Stimulated activated CD4-positive, alpha-beta T cell treated with anti-CD3 and anti-CD28 coated beads, Interleukin-2, amount 100 ng/mL, for 24 hours (primary cell): ENCODE measurements at regions not wholly inside any gene's neighbourhood (a gene's known extent, or its start where the extent isn't known, plus 50 kb on each side); places are given as distances from the start of the nearest gene placed in this dataset.
"Not testable (repeated sequence)": the region's sequence is repeated elsewhere in the genome, so short reads cannot be mapped to it uniquely, and the experiment has no call there.

Experiments
- DNase-seq, 2 donors: peaks; one replicate each; pipeline ENCODE4 v3.0.0-alpha.2; 2020

DNA sequence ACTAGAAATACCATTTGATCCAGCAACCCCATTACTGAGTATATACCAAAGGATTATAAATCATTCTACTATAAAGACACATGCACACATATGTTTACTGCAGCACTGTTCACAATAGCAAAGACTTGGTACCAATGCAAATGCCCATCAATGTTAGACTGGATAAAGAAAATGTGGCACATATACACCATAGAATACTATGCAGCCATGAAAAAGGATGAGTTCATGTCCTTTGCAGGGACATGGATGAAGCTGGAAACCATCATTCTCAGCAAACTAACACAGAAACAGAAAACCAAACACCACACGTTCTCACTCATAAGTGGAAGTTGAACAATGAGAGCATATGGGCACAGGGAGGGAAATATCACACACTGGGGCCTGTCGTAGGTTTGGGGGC lies 106.0 kb downstream of the SPATA18 start:
- not testable (repeated sequence) for DNase-seq

DNA sequence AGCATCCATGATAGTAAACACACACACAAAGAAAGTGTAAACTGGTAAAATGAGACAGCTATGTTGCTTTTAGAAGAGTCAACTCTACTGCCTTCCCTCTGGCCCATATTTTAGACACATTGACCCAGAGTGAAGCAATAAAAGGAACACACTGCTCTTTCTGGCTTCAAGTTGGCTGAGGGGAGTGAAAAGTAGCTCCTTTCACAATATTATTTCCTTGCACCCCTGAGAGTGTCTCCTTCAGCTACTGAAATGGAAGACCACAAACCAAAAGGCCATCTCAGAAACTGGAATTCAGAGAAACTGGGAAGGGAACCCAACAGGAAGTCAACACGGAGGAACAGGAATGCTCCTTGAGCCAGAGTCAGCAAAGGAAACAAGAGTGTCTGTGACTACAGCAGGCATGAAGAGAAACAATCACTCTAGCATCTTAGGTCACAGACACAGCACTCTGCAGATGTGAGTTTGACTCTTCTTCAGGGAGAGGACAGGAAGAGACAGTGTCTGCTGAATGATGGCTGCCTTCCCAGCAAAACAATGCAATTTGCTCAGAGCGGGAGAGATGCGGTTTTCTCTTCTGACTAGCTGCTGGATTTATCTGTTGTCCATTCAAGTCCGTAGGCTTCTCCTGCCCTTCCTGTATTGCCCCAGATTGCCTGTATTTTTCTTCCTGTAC lies 106.7 kb downstream of the SPATA18 start:
- DNase-seq = no peak

DNA sequence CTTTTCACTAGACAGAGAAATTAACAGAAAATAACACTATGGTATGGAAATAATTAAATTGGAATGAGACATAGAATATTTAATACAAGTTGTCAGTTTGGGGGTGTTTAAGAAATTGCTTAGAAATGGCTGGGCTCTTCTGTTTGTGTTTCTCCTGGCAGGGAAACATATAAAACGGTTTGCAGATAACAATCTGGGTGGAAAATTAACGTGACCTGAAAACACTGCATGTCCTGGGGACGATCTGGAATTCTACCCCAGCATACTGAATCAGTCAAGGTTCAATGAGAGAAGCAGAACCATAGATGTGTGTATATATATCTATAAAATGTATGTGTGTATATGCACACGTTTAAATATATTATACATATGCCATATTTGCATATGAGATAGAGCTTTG lies 109.8 kb downstream of the SPATA18 start:
- no peak for DNase-seq

DNA sequence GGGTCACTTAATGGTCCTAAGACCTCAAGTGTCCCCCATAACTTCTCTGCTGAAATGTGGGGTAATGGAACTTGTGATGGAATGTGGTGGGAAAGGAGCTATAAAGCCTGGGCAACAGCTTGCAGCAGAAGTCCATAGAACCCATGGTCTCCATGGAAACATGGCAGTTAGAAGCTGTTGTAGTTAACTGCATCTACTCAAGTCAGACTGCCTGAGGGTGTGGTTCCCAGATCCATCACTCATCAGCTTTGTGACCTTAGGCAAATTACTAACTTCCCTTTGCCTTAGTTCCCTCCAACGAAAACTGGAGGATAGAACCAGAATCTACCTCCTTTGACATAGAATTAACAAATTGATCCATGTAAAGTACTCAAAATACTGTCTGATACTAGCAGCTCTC lies 113.0 kb downstream of the SPATA18 start:
- no peak for DNase-seq

DNA sequence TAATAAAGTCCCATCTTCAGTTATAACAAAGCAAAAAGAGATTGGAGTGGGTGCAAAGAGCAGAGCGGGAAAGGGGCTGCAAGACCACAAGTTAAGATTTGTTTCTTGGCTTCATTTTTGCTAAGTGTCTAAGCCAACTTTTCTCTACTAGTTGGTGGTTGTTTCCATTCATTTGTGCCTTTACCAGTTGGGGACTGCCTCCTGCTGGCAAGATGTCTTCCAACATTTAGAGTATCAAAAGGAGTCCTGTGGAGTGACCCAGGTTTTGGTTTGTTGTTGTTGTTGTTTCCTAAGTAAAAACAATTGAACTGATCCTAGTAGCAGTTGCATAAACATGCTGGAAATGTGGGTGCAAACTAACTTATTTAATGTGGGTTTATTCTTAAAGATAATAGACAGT lies 121.1 kb downstream of the SPATA18 start:
- DNase-seq = no peak

DNA sequence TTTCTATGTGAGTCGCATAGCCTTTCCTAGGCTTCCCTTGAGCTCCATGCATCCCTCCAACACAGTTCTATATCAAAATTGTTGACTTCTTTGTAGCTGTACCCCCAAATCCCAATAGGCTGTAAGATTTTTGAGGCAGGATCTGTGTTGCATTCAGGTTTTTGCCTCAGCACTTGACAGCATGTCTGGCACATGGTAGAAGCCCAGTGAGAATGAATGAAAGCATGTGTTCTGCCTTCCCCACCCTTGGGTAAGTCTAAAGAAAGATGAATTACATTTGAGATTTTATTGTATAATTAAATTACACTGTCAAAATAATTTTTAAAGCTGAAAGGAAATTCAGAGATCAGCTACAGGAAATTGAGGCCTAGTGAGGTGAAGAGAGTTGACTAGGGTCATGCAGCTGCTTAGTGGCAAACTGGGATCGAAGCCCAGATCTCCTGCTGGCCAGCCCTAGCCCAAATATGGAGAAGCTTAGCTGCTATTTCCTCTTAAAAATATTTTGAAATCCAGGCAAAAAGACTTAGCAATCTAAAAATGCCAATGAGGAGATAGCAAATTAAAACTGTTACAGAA lies 122.5 kb downstream of the SPATA18 start:
- no peak for DNase-seq

DNA sequence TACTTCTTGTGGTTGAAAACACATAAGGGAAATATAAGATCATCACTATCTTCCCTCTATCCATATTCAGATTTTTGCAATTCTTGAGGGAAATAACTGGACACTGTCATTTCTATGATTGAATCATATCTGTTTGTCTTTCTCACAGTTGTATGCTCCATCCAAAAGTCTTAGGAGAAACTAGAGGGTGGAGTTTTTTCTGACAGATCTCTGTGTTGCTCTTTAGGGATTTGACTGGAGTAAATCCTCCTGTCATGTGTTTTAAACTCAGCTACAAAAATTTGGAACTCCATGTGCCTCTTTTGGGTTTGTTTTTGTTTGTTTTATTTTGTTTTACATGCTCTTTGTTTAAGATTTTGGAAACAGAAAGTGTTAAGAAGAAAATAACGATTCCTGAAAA lies 136.5 kb downstream of the SPATA18 start:
- no peak for DNase-seq

DNA sequence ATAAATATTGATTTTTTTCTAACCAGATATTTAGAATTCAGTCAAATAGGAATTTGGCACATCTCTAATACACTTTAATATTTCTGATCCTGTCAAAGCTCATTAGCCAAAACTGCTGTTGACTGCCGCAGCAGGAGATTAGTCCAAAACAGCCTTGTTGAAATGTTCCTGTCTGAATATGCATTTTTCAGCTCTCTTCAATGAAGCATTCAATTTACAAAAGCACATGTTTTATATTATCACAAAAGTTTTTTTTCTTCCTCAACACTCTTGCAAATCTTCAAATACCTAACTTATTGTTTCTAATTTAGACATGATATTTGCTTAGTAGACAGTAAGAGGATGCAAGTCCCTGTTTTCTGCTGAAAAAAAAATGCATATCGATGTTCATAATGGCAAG lies 140.9 kb downstream of the SPATA18 start:
- no peak for DNase-seq

DNA sequence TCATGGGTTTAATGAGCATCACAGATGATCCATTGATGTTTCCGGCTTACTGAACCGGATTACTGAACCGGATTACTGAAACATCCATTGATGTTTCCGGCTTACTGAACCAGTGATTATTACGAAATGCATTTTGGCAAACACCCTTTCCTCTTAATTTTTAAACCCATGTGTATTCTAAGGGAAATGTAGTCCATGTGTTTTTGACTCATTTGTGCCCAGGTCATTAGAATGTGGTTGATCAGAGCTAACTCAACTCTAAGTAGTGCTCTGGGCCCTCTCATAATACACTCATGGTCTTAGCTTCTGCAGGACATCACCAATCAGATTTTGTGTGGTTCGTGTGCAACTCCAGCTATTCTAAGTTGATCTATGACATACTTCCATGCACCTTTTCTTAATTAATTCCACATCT lies 141.6 kb downstream of the SPATA18 start:
- no peak for DNase-seq

DNA sequence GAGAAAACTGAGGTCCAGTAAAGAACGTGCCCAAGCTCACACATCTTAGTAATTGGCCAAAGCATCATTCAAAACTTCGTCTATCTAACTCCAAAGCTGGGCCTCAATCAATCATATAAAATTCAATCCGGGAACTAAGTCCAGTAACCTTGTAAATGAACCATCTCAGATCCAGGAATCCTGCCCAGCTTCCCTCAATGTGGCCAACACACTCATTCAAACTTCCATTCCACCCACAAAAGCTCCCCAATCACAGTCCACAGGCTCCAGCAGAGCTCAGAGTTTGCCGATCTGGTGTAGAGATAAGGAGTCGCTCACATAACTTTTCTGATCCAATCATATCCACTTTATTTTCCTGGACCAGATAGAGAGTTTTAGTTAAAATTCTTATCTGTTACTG lies 144.8 kb downstream of the SPATA18 start:
- DNase-seq = no peak

DNA sequence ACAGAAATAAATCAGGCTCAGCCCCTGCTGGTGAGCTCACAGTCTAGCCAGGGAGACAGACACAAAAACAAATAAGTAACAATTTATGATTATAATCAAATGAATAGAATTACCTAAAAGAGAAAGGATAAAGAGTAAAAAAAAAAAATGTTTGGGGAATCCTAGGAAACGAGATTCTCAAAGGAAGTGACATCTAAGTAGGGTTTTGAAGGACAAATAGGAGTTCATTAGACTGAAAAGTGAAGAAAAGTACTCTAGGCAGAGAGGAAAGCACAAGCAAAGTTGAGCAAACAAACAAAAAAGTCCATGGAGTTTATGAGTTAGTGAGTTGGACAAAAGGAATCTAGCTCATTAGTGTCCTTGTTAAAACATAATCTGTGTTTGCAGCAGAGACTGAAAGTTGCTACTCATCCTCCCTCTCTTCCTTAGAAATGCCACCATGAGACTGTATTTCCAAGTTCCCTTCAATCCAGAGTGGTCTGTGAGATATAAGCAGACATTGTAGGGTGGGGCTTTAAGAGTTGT lies 145.6 kb downstream of the SPATA18 start:
- no peak for DNase-seq

DNA sequence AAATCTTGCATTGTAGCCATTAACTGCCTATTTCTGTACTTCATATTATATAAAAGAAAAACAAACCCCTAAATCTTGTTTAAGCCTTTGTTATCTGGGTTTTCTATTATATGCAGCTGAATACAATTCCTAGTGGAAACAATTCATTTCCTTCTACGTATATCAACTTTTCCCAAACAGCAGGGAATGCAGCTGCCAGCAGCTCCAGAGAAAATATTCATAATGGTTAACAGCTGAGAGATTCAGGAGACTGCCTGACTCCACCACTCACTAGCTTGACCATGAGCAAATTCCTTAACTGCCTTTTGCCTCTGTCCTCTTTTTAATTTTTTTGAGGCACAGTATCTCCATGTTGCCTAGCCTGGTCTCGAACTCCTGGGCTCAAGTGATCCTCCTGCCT lies 146.2 kb downstream of the SPATA18 start:
- DNase-seq = no peak

DNA sequence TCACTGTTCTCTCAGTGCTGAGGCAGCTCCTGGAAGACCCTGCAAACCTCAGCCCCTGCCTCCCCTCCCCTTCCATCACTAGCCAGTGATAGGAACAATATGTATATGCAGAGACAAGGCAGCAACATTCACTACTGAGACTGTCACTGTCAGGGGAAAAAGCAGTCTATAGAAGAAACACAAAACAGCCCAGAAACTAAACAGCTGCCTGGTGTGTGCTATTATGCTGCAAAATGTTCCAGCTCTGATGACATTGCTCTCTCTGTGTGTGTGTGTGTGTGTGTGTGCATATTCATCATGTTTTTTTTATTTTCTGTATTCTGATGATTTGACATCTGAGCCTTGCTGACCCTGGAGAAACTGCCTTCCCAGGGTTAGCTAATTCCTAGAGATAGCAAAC lies 147.2 kb downstream of the SPATA18 start:
- DNase-seq = no peak

DNA sequence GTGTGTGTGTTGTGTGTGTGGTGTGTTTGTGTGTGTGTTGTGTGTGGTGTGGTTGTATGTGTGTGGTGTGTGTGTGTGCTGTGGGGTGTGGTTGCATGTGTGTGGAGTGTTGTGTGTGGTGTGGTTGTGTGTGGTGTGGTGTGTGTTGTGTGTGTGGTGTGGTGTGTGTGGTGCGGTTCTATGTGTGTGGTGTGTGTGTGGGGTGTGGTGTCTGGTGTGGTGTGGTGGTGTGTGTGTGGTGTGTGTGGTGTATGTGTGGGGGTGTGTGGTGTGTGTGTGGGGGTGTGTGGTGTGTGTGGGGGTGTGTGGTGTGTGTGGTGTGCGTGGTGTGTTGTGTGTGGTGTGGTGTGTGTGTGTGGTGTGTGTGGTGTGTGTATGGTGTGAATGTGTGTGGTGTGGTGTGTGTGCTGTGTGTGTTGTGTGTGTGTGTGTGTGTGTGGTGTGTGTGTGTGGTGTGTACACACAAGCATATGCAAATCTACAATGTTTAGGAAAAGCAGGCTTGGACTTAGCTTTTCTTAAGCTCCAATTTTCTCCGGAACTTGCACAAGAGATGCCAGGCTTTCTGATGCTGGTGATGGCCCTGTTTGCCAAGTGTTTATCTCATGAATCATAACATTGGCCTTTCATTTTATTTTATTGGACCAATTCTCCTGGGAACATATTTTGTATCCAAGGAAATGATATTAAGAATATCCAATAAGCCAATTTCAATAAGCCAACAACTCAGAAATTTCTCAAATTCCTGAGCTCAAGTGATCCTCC lies 148.7 kb downstream of the SPATA18 start:
- no peak for DNase-seq

DNA sequence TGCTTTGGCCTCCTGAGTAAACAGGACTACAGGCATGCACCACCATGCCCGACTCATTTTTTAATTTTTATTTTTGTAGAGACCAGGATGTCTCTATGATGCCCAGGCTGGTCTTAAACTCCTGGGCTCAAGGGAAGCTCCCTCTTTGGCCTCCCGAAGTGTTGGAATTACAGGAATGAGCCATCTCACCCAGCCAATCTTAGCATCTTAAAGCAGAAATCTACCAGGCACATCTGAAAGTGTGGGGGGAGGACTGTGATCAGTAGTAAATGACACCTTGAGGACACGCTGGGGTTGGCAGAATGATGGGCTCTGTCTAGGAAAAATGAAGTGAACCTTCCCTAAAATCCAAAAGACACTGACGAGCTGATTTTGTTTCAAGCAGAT lies 149.2 kb downstream of the SPATA18 start:
- DNase-seq = no peak

DNA sequence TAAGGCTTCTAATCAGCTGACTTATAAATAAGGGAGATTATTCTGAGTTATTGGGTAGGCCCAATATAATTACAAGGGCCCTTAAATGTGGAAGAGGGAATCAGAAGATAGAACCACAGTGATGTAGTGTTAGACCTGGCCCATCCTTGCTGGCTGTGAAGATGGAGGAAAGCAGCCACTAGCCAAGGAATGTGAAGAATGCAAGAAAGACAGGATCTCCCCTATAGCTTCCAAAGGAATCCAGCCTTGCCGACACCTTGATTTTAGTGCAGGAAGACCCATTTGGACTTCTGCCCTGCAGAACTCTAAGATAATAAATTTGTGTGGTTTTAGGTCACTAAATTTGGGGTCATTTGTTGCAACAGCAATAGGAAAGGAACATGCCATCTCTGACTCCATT lies 150.6 kb downstream of the SPATA18 start:
- no peak for DNase-seq

DNA sequence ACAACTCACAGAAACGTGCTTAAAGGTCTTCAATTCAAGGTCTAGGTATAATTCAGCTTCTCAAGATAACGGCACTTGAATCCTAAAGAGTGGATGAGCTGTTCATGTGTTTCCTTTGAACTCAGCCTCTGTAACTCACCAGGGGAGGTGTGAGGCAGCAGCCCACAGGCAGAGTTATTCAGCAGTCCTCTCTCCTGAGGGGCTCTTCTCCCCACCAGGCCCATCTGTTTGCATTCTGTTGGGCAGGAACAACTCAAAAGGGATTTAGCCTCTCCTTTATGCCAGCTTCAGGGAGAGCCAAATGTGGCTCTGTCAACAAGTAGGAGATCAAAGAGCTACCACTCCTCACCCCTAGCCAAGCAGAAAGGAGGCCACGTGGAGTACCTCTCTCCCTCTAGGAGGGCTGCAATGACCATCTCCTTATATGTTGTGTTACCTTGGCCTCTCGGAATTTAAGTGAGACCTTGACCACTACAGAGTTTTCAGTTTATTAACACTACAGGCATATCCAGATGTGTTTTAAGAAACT lies 151.2 kb downstream of the SPATA18 start:
- DNase-seq = no peak

DNA sequence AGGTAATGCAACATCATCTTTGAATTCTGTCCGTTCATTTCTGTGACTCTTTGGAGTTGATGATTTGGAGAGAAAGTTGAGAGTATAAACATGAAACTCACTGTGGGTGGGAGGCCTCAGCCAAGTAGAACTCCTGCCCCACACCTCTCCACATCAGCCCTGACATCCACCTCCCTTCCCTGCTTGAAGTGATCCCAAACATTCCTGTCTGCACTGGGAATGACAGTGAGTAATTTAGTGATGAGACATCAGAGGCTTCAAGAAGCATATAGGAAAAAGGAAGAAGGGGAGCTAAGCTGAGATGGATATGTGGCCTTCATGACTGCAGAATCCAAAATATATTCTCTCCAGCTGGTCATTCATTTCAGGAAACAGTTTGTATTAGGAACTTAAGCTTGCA lies 151.8 kb downstream of the SPATA18 start:
- DNase-seq = no peak

DNA sequence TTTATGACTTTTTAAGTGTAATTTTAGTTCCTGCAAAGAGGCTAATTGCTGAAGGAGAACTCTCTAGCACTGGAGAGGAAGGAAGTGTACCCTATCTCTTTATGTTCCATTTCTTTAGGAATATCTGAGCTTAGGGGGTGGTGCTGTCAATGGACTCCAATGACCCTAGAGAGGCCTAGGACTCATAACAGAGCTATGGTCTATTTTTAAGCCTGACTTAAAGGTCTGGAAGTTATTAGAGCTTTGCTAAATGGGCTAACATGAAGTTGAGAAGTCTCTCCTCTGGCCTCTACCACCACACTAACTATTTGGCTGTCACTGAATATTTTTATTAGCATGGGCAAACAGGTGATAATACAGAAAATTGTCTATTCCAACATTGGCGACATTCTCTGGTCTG lies 152.2 kb downstream of the SPATA18 start:
- DNase-seq = no peak

DNA sequence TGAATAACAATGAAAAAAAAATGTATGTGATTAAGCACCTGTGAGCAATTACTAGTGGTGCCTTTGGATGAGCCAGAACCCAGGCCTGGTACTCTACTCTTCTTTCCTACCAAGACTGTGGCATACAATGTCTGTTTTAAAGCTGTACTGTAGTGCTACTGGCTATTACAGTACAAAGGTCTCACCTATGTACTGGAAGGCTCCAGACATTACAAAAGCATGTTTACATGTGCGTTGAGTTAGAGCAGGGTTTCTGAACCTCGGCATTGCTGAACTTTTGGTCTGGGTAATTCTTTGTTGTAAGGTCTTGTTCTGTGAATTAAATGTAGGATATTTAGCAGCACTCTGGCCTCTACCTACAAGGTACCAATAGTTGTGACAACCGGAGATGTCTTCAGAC lies 153.8 kb downstream of the SPATA18 start:
- DNase-seq = no peak

DNA sequence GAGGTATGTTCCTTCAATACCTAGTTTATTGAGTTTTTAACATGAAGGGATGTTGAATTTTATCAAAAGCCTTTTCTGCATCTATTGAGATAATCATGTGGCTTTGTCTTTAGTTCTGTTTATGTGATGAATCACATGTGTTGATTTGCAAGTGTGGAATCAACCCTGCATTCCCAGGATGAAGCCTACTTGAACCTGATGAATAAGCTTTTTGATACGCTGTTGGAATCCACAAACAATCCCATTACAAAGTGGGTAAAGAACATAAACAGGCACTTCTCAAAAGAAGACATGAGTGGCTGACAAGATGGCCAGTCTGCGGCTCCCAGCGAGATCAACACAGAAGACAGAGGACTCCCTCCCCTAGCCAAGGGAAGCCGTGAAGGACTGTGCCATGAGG lies 156.0 kb downstream of the SPATA18 start:
- DNase-seq = not testable (repeated sequence)

DNA sequence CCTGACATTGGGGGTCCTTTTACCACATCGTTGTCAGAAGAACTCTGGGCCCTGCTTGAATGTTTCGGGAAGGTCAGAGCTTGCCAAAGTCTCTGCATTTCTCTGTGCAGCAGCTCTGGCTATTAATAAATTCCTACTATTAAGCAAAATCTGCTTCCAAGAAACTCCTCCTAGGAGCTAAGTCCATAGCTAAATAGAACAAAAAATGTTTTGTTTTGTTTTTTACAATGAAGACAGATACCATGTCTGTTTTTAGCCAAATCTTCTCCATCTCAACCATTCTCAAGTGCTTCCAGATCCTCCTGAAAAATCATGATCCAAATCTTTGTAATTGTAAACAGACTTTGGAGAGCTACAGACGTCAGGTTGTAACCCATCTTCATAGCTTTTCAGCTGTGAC lies 161.6 kb downstream of the SPATA18 start:
- no peak for DNase-seq

DNA sequence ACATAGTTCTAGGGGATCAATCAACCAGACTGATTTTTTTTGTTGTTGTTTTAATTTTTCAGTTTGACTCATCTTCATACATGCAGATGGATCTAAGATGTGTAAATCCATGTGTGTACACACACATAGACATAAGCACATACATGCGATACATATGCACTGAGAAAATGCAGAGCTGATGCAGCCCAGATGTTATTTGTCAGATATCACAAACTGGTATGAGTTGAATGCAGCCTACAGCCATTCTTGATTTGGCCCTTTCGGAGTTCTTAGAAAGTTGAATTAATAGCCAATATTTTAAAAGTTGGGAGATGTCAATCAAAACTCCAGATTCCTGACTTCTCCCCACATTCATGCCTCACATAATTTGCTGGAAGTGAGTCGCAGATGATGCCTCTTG lies 180.4 kb downstream of the SPATA18 start:
- DNase-seq = no peak
